ENCODE measurements at regions not wholly inside any gene's neighbourhood (a gene's known extent, or its start where the extent isn't known, plus 50 kb on each side); places are given as distances from the start of the nearest gene placed in this dataset.
"Not testable (repeated sequence)": the region's sequence is repeated elsewhere in the genome, so short reads cannot be mapped to it uniquely, and the experiment has no call there.

DNA sequence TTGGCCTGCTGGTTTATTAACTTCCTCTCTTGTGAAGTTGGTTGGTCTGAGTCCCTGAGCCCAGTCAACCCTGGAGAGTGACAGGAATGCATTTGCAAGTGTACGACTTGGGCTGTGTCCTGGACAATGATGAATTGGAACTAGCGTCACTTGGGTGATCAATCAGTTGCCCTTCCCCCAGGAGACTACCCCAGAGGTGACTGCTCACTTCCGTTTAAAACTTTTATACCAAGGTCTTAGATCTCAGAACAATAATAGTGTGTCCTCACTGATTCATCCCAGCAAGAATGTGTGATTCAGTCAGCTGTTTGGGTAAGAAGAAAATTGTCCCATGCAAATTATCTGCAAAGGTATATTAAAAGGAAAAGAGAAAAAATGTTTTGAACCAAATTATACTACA lies 102.9 kb upstream of the ARMC3 start:
- H3K9ac ChIP-seq (ENCODE audit: insufficient read length, low read depth): no peak overlapping the region
- no peak for TF ChIP-seq ZNF274 (IDR thresholded peaks at IDR 0.05; ENCODE audit: low read depth, low read length)
- TF ChIP-seq SUZ12 (IDR thresholded peaks at IDR 0.05; ENCODE audit: extremely low read depth, insufficient read depth, insufficient read length): no peak
- TF ChIP-seq YY1 (IDR thresholded peaks at IDR 0.05; ENCODE audit: insufficient read depth, insufficient read length): no peak
- H3K4me3 ChIP-seq (ENCODE audit: insufficient read length, low read depth): no peak overlapping the region
- DNase-seq (ENCODE audit: low read depth, low spot score): no peak
- no peaks in the 10 kb centered on the region for H3K36me3 ChIP-seq (ENCODE audit: insufficient read depth, insufficient read length, low read length)
- H3K27me3 ChIP-seq (ENCODE audit: insufficient read depth, insufficient read length): no peaks in the 10 kb centered on the region
- H3K9me3 ChIP-seq (ENCODE audit: insufficient read depth, low read length): no peaks in the 10 kb centered on the region; the same call in 1 of the 2 replicates
- H3K4me1 ChIP-seq (ENCODE audit: insufficient read depth, insufficient read length): no peaks in the 10 kb centered on the region

- H3K27me3 ChIP-seq (ENCODE audit: insufficient read depth, insufficient read length): no peaks in the 10 kb centered on the region
- no peaks in the 10 kb centered on the region for H3K4me1 ChIP-seq (ENCODE audit: insufficient read depth, insufficient read length)
- no peaks in the 10 kb centered on the region for H3K36me3 ChIP-seq (ENCODE audit: insufficient read depth, insufficient read length, low read length)
- no peak overlapping the region for H3K4me3 ChIP-seq (ENCODE audit: insufficient read length, low read depth)
- H3K9ac ChIP-seq (ENCODE audit: insufficient read length, low read depth): no peak overlapping the region
- H3K9me3 ChIP-seq (ENCODE audit: insufficient read depth, low read length): no peaks in the 10 kb centered on the region; the same call in 1 of the 2 replicates
- no peak for DNase-seq (ENCODE audit: low read depth, low spot score)
- TF ChIP-seq ZNF274 (IDR thresholded peaks at IDR 0.05; ENCODE audit: low read depth, low read length) (no peak), SUZ12 (IDR thresholded peaks at IDR 0.05; ENCODE audit: extremely low read depth, insufficient read depth, insufficient read length) (no peak), YY1 (IDR thresholded peaks at IDR 0.05; ENCODE audit: insufficient read depth, insufficient read length) (no peak)
Observed at GRCh38 chr10:22824520-22824919, 103.3 kb upstream of the ARMC3 start.

- Histone ChIP-seq H3K4me3 (ENCODE audit: insufficient read length, low read depth) (no peak overlapping the region), H3K27me3 (ENCODE audit: insufficient read depth, insufficient read length) (no peaks in the 10 kb centered on the region), H3K36me3 (ENCODE audit: insufficient read depth, insufficient read length, low read length) (no peaks in the 10 kb centered on the region), H3K9me3 (ENCODE audit: insufficient read depth, low read length) (no peaks in the 10 kb centered on the region; the same call in 1 of the 2 replicates), H3K4me1 (ENCODE audit: insufficient read depth, insufficient read length) (no peaks in the 10 kb centered on the region), H3K9ac (ENCODE audit: insufficient read length, low read depth) (no peak overlapping the region)
- DNase-seq (ENCODE audit: low read depth, low spot score): no peak
- TF ChIP-seq ZNF274 (IDR thresholded peaks at IDR 0.05; ENCODE audit: low read depth, low read length): no peak
Observed at GRCh38 chr10:22823109-22823508, 104.7 kb upstream of the ARMC3 start.

GRCh38 chr10:22821921-22822320 lies 105.9 kb upstream of the ARMC3 start:
- not testable (repeated sequence) for H3K4me3 ChIP-seq (ENCODE audit: insufficient read length, low read depth); H3K4me1 ChIP-seq (ENCODE audit: insufficient read depth, insufficient read length); H3K36me3 ChIP-seq (ENCODE audit: insufficient read depth, insufficient read length, low read length); H3K9ac ChIP-seq (ENCODE audit: insufficient read length, low read depth); H3K9me3 ChIP-seq (ENCODE audit: insufficient read depth, low read length); H3K27me3 ChIP-seq (ENCODE audit: insufficient read depth, insufficient read length); DNase-seq (ENCODE audit: low read depth, low spot score)

- H3K4me3 ChIP-seq (ENCODE audit: insufficient read length, low read depth): no peak overlapping the region
- no peaks in the 10 kb centered on the region for H3K9me3 ChIP-seq (ENCODE audit: insufficient read depth, low read length)
- DNase-seq (ENCODE audit: low read depth, low spot score): no peak
- H3K4me1 ChIP-seq (ENCODE audit: insufficient read depth, insufficient read length): no peaks in the 10 kb centered on the region
- no peak for TF ChIP-seq SUZ12 (IDR thresholded peaks at IDR 0.05; ENCODE audit: extremely low read depth, insufficient read depth, insufficient read length)
- no peak for TF ChIP-seq YY1 (IDR thresholded peaks at IDR 0.05; ENCODE audit: insufficient read depth, insufficient read length)
- TF ChIP-seq ZNF274 (IDR thresholded peaks at IDR 0.05; ENCODE audit: low read depth, low read length): no peak
- no peaks in the 10 kb centered on the region for H3K27me3 ChIP-seq (ENCODE audit: insufficient read depth, insufficient read length)
- no peak overlapping the region for H3K9ac ChIP-seq (ENCODE audit: insufficient read length, low read depth)
- no peaks in the 10 kb centered on the region for H3K36me3 ChIP-seq (ENCODE audit: insufficient read depth, insufficient read length, low read length)
Observed at GRCh38 chr10:22821501-22821900, 106.4 kb upstream of the ARMC3 start.

DNA sequence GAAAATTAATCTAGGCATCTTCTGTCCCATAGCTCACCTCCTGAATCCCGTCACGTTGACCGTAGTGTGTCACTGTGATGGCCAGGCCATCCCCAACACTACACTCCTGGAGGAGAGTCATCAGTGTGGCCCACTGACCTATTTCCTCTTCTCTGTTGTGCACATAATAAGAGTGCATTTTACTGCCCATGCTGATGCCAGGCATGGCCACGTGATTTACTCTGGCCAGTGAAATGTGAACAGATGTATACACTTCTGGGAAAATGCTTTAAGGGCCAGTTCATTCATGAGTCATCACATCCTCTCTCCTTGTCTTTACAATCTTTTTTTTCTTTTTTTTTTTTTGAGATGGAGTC lies 101.9 kb upstream of the PIP4K2A start:
- TF ChIP-seq ZNF274 (IDR thresholded peaks at IDR 0.05; ENCODE audit: low read depth, low read length): no peak
- TF ChIP-seq SUZ12 (IDR thresholded peaks at IDR 0.05; ENCODE audit: extremely low read depth, insufficient read depth, insufficient read length): no peak
- no peak for TF ChIP-seq YY1 (IDR thresholded peaks at IDR 0.05; ENCODE audit: insufficient read depth, insufficient read length)
- Histone ChIP-seq H3K4me1 (ENCODE audit: insufficient read depth, insufficient read length) (no peaks in the 10 kb centered on the region), H3K4me3 (ENCODE audit: insufficient read length, low read depth) (no peak overlapping the region), H3K27me3 (ENCODE audit: insufficient read depth, insufficient read length) (peaks cover 2% of the 10 kb centered on the region), H3K9ac (ENCODE audit: insufficient read length, low read depth) (no peak overlapping the region), H3K9me3 (ENCODE audit: insufficient read depth, low read length) (no peaks in the 10 kb centered on the region), H3K36me3 (ENCODE audit: insufficient read depth, insufficient read length, low read length) (no peaks in the 10 kb centered on the region)
- no peak for DNase-seq (ENCODE audit: low read depth, low spot score)

DNA sequence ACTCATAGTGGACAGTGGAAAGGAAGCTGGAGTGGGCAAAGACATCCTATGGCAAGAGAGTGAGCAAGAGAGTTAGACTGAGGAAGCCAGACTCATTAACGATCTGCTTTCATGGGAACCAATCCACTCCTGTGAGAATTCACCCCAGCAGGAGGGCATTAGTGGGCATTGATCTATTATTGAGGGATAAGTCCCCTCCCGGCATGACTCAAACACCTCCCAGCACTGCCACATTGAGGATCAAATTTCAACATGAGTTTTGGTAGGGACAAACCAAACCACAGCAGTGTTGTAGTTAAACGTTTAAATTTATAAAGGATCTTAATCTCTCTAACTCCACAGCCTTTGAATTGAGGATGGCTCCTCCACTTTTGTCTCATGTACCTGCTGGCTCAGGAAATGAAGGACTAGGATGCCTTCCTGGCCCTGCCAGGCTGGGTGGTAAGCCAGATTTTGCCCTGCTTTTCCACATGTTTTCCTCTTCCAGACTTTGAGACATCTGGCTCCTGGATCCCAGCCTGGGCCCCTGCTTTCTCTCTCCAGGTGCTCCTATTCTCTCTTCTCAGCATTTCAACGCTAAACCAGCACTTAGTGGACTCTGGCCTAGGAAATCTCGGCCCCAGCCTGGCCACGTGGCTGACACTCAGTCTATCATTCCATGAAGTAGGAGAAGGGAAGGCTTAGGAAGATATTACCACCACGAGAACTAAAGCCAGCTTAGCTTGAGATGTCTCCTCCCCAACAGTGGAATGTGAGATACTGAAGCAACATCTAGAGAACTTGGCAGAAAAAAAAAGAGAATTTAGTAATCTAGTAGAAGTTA lies 96.5 kb upstream of the PIP4K2A start:
- peak; percentile 72 for DNase-seq (ENCODE audit: low read depth, low spot score)
- no peaks in the 10 kb centered on the region for H3K9me3 ChIP-seq (ENCODE audit: insufficient read depth, low read length)
- H3K27me3 ChIP-seq (ENCODE audit: insufficient read depth, insufficient read length): peaks cover 6% of the 10 kb centered on the region
- no peak overlapping the region for H3K4me3 ChIP-seq (ENCODE audit: insufficient read length, low read depth)
- H3K36me3 ChIP-seq (ENCODE audit: insufficient read depth, insufficient read length, low read length): no peaks in the 10 kb centered on the region
- H3K9ac ChIP-seq (ENCODE audit: insufficient read length, low read depth): no peak overlapping the region
- no peak for TF ChIP-seq SUZ12 (IDR thresholded peaks at IDR 0.05; ENCODE audit: extremely low read depth, insufficient read depth, insufficient read length)
- H3K4me1 ChIP-seq (ENCODE audit: insufficient read depth, insufficient read length): no peaks in the 10 kb centered on the region

DNA sequence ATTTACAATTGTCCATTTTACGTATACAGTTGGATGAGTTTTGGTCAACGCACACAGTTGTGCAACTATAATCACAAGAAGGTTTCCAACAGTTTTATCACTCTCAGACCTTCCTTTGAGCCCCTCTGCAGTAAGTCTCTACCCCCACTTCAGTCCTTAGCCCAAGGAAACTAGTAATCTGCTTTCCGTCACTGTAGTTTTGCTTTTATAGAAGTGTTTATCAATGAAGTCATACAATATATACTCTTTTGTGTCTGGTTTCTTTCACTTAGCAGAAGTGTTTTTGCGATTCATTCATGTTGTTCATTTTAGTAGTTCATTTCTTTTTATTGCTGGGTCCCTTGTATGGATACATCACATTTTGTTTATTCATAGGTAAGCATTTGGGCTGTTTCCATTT lies 92.9 kb upstream of the PIP4K2A start:
- Histone ChIP-seq H3K4me1 (ENCODE audit: insufficient read depth, insufficient read length) (no peaks in the 10 kb centered on the region), H3K4me3 (ENCODE audit: insufficient read length, low read depth) (no peak overlapping the region), H3K9ac (ENCODE audit: insufficient read length, low read depth) (no peak overlapping the region), H3K36me3 (ENCODE audit: insufficient read depth, insufficient read length, low read length) (no peaks in the 10 kb centered on the region), H3K9me3 (ENCODE audit: insufficient read depth, low read length) (no peaks in the 10 kb centered on the region), H3K27me3 (ENCODE audit: insufficient read depth, insufficient read length) (peaks cover 3% of the 10 kb centered on the region)
- TF ChIP-seq ZNF274 (IDR thresholded peaks at IDR 0.05; ENCODE audit: low read depth, low read length) (no peak), YY1 (IDR thresholded peaks at IDR 0.05; ENCODE audit: insufficient read depth, insufficient read length) (no peak), SUZ12 (IDR thresholded peaks at IDR 0.05; ENCODE audit: extremely low read depth, insufficient read depth, insufficient read length) (no peak)
- DNase-seq (ENCODE audit: low read depth, low spot score): no peak

Data from NT2/D1 (cell line).